Prostate gland (tissue), 2 donors: ENCODE measurements at regions not wholly inside any gene's neighbourhood (a gene's known extent, or its start where the extent isn't known, plus 50 kb on each side); places are given as distances from the start of the nearest gene placed in this dataset.

ENCODE experiments used
- DNase-seq: peaks from one replicate; pipeline ENCODE4 v3.0.0-alpha.2; 2019; ENCODE audit warnings: low spot score
- H3K27ac ChIP-seq, 2 donors: fragments of 200-600 bp; sonication (generic); 2 replicates each; pipeline ENCODE4 v1.5.1; 2017 to 2019
- H3K27me3 ChIP-seq: fragments of 200-600 bp; sonication (generic); replicated peaks from 2 replicates; pipeline ENCODE4 v1.5.1; 2019; ENCODE audit not compliant: insufficient read depth
- H3K36me3 ChIP-seq, 2 donors: fragments of 200-600 bp; sonication (generic); 1 replicate in 1 of 2; 2 replicates in 1 of 2; pipeline versions ENCODE4 v1.5.1 to v1.8.1; 2017 to 2019
- H3K4me1 ChIP-seq: fragments of 200-600 bp; sonication (generic); replicated peaks from 2 replicates; pipeline ENCODE4 v1.5.1; 2019
- H3K4me3 ChIP-seq, 2 donors: fragments of 200-600 bp; sonication (generic); 2 replicates each; pipeline ENCODE4 v1.5.1; 2017 to 2019
- H3K9me3 ChIP-seq: fragments of 200-600 bp; sonication (generic); 2 replicates; pipeline ENCODE4 v1.5.1; 2017
- CTCF ChIP-seq, 4 experiments: fragments of 200-600 bp in 2 of 4; fragments of 450-650 bp in 2 of 4; sonication (generic) in 2 of 4; IDR thresholded peaks; 1 replicate in 3 of 4; 2 replicates in 1 of 4; pipeline ENCODE4 v1.5.1; 2016 to 2019; ENCODE audit warnings: antibody characterized with exemption in 4 of 4, mild to moderate bottlenecking in 2 of 4, moderate library complexity in 2 of 4
- POLR2A ChIP-seq: fragments of 450-650 bp; IDR thresholded peaks from one replicate; pipeline ENCODE4 v1.6.1; 2016; ENCODE audit warnings: antibody characterized with exemption, mild to moderate bottlenecking
- POLR2AphosphoS5 ChIP-seq: sonication (generic); formaldehyde crosslinking; IDR thresholded peaks from one replicate; pipeline ENCODE4 v1.6.1; 2017; ENCODE audit warnings: antibody characterized with exemption
- WGBS: methylation state at CpG from one replicate; pipeline ENCODE4 v1.1.5; 2018; 5-methylcytosine and 5-hydroxymethylcytosine counted together
- intact Hi-C: fragments of 100-400 bp; cut with DNase I; formaldehyde crosslinking; loops from one replicate; pipeline ENCODE4 v1.14.2; 2022

- Histone ChIP-seq H3K27ac (no peak overlapping the region), H3K4me1 (no peaks in the 10 kb centered on the region), H3K36me3 (no peaks in the 10 kb centered on the region), H3K9me3 (no peaks in the 10 kb centered on the region), H3K4me3 (no peak overlapping the region), H3K27me3 (no peaks in the 10 kb centered on the region)
- TF ChIP-seq CTCF (IDR thresholded peaks at IDR 0.05) (no peak), POLR2AphosphoS5 (no peak), POLR2A (no peak)
- 88% methylated on average over 1 of the region's 1 CpG for WGBS
- intact Hi-C loops: no loop called here
- no peak for DNase-seq
Observed at GRCh38 chr1:165040641-165041040, 315.9 kb downstream of the LMX1A start.

- TF ChIP-seq POLR2AphosphoS5 (no peak), POLR2A (no peak), CTCF (IDR thresholded peaks at IDR 0.05) (no peak)
- intact Hi-C loops: no loop called here
- H3K36me3 ChIP-seq: no peaks in the 10 kb centered on the region
- no peaks in the 10 kb centered on the region for H3K27me3 ChIP-seq
- H3K4me1 ChIP-seq: no peaks in the 10 kb centered on the region
- WGBS: 76% methylated on average over 3 of the region's 3 CpGs
- H3K9me3 ChIP-seq: no peaks in the 10 kb centered on the region
- no peak for DNase-seq
- H3K27ac ChIP-seq: no peak overlapping the region
- no peak overlapping the region for H3K4me3 ChIP-seq
Observed at GRCh38 chr1:165039996-165040395, 316.5 kb downstream of the LMX1A start.

GRCh38 chr1:165036403-165036802, 320.1 kb downstream of the LMX1A start:
- intact Hi-C loops: no loop called here
- 66% methylated on average over 6 of the region's 6 CpGs for WGBS
- no peak for DNase-seq

GRCh38 chr1:165034136-165034809, 322.2 kb downstream of the LMX1A start:
- no peaks in the 10 kb centered on the region for H3K9me3 ChIP-seq
- TF ChIP-seq POLR2AphosphoS5 (peak; percentile 20), POLR2A (no peak)
- WGBS: 43% methylated on average over 3 of the region's 3 CpGs
- no peaks in the 10 kb centered on the region for H3K4me1 ChIP-seq
- no peak for DNase-seq
- no peaks in the 10 kb centered on the region for H3K36me3 ChIP-seq
- no peak overlapping the region for H3K4me3 ChIP-seq
- intact Hi-C loops: no loop called here
- no peaks in the 10 kb centered on the region for H3K27me3 ChIP-seq
- no peak overlapping the region for H3K27ac ChIP-seq

More at GRCh38 chr1:165036403-165036802, 320.1 kb downstream of the LMX1A start:
- Histone ChIP-seq H3K36me3 (no peaks in the 10 kb centered on the region), H3K27me3 (no peaks in the 10 kb centered on the region), H3K4me1 (no peaks in the 10 kb centered on the region), H3K27ac (no peak overlapping the region), H3K9me3 (no peaks in the 10 kb centered on the region), H3K4me3 (no peak overlapping the region)
- no peak for TF ChIP-seq POLR2A
- TF ChIP-seq CTCF (IDR thresholded peaks at IDR 0.05): no peak
- no peak for TF ChIP-seq POLR2AphosphoS5

- 12% methylated on average over 2 of the region's 2 CpGs for WGBS
- TF ChIP-seq POLR2A (no peak), CTCF (IDR thresholded peaks at IDR 0.05) (no peak), POLR2AphosphoS5 (no peak)
- Histone ChIP-seq H3K36me3 (no peaks in the 10 kb centered on the region), H3K9me3 (no peaks in the 10 kb centered on the region), H3K4me3 (no peak overlapping the region), H3K4me1 (no peaks in the 10 kb centered on the region), H3K27ac (no peak overlapping the region), H3K27me3 (no peaks in the 10 kb centered on the region)
- intact Hi-C loops: no loop called here
- no peak for DNase-seq
Observed at GRCh38 chr1:165031001-165031400, 325.5 kb downstream of the LMX1A start.
